ENCODE measurements at regions not wholly inside any gene's neighbourhood (a gene's known extent, or its start where the extent isn't known, plus 50 kb on each side); places are given as distances from the start of the nearest gene placed in this dataset.

GRCh38 chr15:39304201-39304841 is 276.6 kb upstream of the THBS1 start:
- no peaks in the 10 kb centered on the region for H3K79me2 ChIP-seq (ENCODE audit: control insufficient read depth, low read length)
- no peak overlapping the region for H3K4me2 ChIP-seq (ENCODE audit: low read length)

DNA sequence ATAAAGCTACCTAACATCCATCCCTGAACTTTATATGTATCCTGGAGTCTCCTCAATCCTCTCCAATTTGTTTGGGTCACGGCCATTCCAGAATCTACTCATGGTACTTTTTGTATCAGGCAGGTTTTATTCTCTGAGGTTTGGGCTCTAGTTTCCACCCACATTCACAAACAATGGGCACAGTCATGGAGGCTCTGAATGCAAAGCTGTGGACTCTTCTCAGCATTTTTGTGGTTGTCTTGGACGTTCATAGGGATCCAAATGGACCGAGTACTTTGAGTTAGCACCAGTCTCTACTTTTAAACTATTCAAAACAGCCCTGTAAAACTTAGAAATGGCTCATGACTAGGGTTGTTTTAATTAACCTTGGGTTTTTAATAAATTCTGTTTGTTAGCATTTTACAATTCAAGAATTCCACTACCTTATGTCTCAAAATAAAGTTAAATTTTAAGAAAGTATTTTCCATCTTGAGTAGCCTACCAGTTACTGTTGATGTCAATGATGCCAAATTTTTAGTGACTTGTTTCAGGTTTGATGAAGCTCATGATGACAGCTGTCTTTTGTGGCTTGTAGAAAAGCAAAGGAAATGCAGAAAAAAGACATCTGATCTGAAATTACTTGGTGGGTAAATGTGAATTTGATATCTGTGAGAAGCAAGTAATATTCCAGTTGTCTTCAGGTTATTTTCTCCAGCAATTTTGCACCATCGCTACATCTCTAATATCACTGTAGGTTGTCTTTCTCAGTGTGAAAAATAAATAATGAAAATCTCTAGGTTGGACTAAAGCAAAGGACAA is 275.7 kb upstream of the THBS1 start:
- Histone ChIP-seq H3K79me2 (ENCODE audit: control insufficient read depth, low read length) (no peaks in the 10 kb centered on the region), H3K9me3 (ENCODE audit: control insufficient read depth, insufficient read depth, low read length) (peaks cover 3% of the 10 kb centered on the region; the same call in 1 of the 2 replicates), H3F3A (ENCODE audit: control insufficient read depth, insufficient read depth) (no peaks in the 10 kb centered on the region), H3K4me2 (ENCODE audit: low read length) (no peak overlapping the region), H3K27me3 (ENCODE audit: control insufficient read depth, low read length) (peaks cover 3% of the 10 kb centered on the region; the same call in 1 of the 2 replicates), H3K4me3 (ENCODE audit: low read length) (no peak overlapping the region), H3K36me3 (ENCODE audit: control insufficient read depth, low read length) (no peaks in the 10 kb centered on the region), H3K4me1 (ENCODE audit: control insufficient read depth, low read length) (no peaks in the 10 kb centered on the region), H4K20me1 (ENCODE audit: control insufficient read depth, insufficient read depth, low read depth, low read length) (no peaks in the 10 kb centered on the region), H3K27ac (ENCODE audit: low read depth, low read length) (no peak overlapping the region), H3K9me2 (replicated peaks; ENCODE audit: control insufficient read depth, low read length) (no peaks in the 10 kb centered on the region)
- TF ChIP-seq EZH2phosphoT487 (IDR thresholded peaks at IDR 0.05; ENCODE audit: borderline replicate concordance, low read length) (no peak), CTCF (IDR thresholded peaks at IDR 0.05; ENCODE audit: low read depth, low read length, poor library complexity, severe bottlenecking) (no peak)

More at GRCh38 chr15:39304201-39304841, 276.6 kb upstream of the THBS1 start:
- Histone ChIP-seq H3K36me3 (ENCODE audit: control insufficient read depth, low read length) (no peaks in the 10 kb centered on the region), H3K9me2 (replicated peaks; ENCODE audit: control insufficient read depth, low read length) (no peaks in the 10 kb centered on the region), H3K27ac (ENCODE audit: low read depth, low read length) (no peak overlapping the region), H3K4me3 (ENCODE audit: low read length) (no peak overlapping the region), H3F3A (ENCODE audit: control insufficient read depth, insufficient read depth) (no peaks in the 10 kb centered on the region), H3K27me3 (ENCODE audit: control insufficient read depth, low read length) (peaks cover 3% of the 10 kb centered on the region; the same call in 1 of the 2 replicates), H3K9me3 (ENCODE audit: control insufficient read depth, insufficient read depth, low read length) (peaks cover 3% of the 10 kb centered on the region; the same call in 1 of the 2 replicates), H4K20me1 (ENCODE audit: control insufficient read depth, insufficient read depth, low read depth, low read length) (no peaks in the 10 kb centered on the region), H3K4me1 (ENCODE audit: control insufficient read depth, low read length) (no peaks in the 10 kb centered on the region)
- TF ChIP-seq EZH2phosphoT487 (IDR thresholded peaks at IDR 0.05; ENCODE audit: borderline replicate concordance, low read length): no peak
- no peak for TF ChIP-seq CTCF (IDR thresholded peaks at IDR 0.05; ENCODE audit: low read depth, low read length, poor library complexity, severe bottlenecking)

GRCh38 chr15:39310633-39311032 is 270.2 kb upstream of the THBS1 start:
- H3K4me2 ChIP-seq (ENCODE audit: low read length): no peak overlapping the region
- TF ChIP-seq CTCF (IDR thresholded peaks at IDR 0.05; ENCODE audit: low read depth, low read length, poor library complexity, severe bottlenecking): no peak
- TF ChIP-seq EZH2phosphoT487 (IDR thresholded peaks at IDR 0.05; ENCODE audit: borderline replicate concordance, low read length): no peak
- H4K20me1 ChIP-seq (ENCODE audit: control insufficient read depth, insufficient read depth, low read depth, low read length): no peaks in the 10 kb centered on the region

More at GRCh38 chr15:39310633-39311032, 270.2 kb upstream of the THBS1 start:
- no peak overlapping the region for H3K27ac ChIP-seq (ENCODE audit: low read depth, low read length)
- peaks cover 3% of the 10 kb centered on the region; the same call in 1 of the 2 replicates for H3K9me3 ChIP-seq (ENCODE audit: control insufficient read depth, insufficient read depth, low read length)
- no peaks in the 10 kb centered on the region for H3K27me3 ChIP-seq (ENCODE audit: control insufficient read depth, low read length)
- H3K36me3 ChIP-seq (ENCODE audit: control insufficient read depth, low read length): no peaks in the 10 kb centered on the region
- H3F3A ChIP-seq (ENCODE audit: control insufficient read depth, insufficient read depth): no peaks in the 10 kb centered on the region
- H3K9me2 ChIP-seq (replicated peaks; ENCODE audit: control insufficient read depth, low read length): no peaks in the 10 kb centered on the region
- no peaks in the 10 kb centered on the region for H3K4me1 ChIP-seq (ENCODE audit: control insufficient read depth, low read length)
- H3K4me3 ChIP-seq (ENCODE audit: low read length): no peak overlapping the region
- no peaks in the 10 kb centered on the region for H3K79me2 ChIP-seq (ENCODE audit: control insufficient read depth, low read length)
